Right atrium auricular region (tissue), 2 donors: ENCODE measurements at regions not wholly inside any gene's neighbourhood (a gene's known extent, or its start where the extent isn't known, plus 50 kb on each side); places are given as distances from the start of the nearest gene placed in this dataset.

ENCODE experiments used
- DNase-seq: peaks from one replicate; pipeline ENCODE4 v3.0.0-alpha.2; 2019; ENCODE audit warnings: low spot score
- H3K27ac ChIP-seq, 2 donors: fragments of 200-600 bp; sonication (generic); 1 replicate in 1 of 2; 2 replicates in 1 of 2; pipeline ENCODE4 v1.5.1; 2016 to 2019
- H3K27me3 ChIP-seq, 2 donors: fragments of 200-600 bp; sonication (generic); one replicate each; pipeline versions ENCODE4 v1.5.1 to v1.6.0; 2017 to 2019
- H3K36me3 ChIP-seq: fragments of 200-600 bp; sonication (generic); one replicate; pipeline ENCODE4 v1.5.1; 2016
- H3K4me1 ChIP-seq, 2 donors: fragments of 200-600 bp; sonication (generic); one replicate each; pipeline versions ENCODE4 v1.5.1 to v1.6.0; 2017 to 2019
- H3K4me3 ChIP-seq, 2 donors: fragments of 200-600 bp; sonication (generic); 1 replicate in 1 of 2; 2 replicates in 1 of 2; pipeline ENCODE4 v1.5.1; 2017 to 2019; ENCODE audit warnings: mild to moderate bottlenecking in 1 of 2, moderate library complexity in 1 of 2
- H3K9me3 ChIP-seq, 2 donors: fragments of 200-600 bp; sonication (generic); one replicate each; pipeline ENCODE4 v1.5.1; 2019
- CTCF ChIP-seq, 2 donors: fragments of 200-600 bp; sonication (generic); IDR thresholded peaks; one replicate each; pipeline ENCODE4 v1.5.1; 2019; ENCODE audit warnings: antibody characterized with exemption in 2 of 2

GRCh38 chr18:27652480-27653121, 467.5 kb upstream of the CHST9 start:
- H3K4me3 ChIP-seq, result no peak overlapping the region
- no peak for TF ChIP-seq CTCF (IDR thresholded peaks at IDR 0.05)
- H3K27ac ChIP-seq, result peak overlapping the region in 1 of 2 donors; percentile 58
- no peaks in the 10 kb centered on the region for H3K9me3 ChIP-seq
- no peaks in the 10 kb centered on the region for H3K4me1 ChIP-seq
- no peak for DNase-seq
- H3K27me3 ChIP-seq, result no peaks in the 10 kb centered on the region
- H3K36me3 ChIP-seq, result no peaks in the 10 kb centered on the region

- no peak for TF ChIP-seq CTCF (IDR thresholded peaks at IDR 0.05)
- H3K4me1 ChIP-seq, result no peaks in the 10 kb centered on the region
- no peak for DNase-seq
- no peak overlapping the region for H3K4me3 ChIP-seq
- H3K27me3 ChIP-seq, result no peaks in the 10 kb centered on the region
- H3K9me3 ChIP-seq, result no peaks in the 10 kb centered on the region
- H3K27ac ChIP-seq, result no peak overlapping the region
- no peaks in the 10 kb centered on the region for H3K36me3 ChIP-seq
Measured at GRCh38 chr18:27649621-27650020, 464.5 kb upstream of the CHST9 start.

- Histone ChIP-seq H3K36me3 (no peaks in the 10 kb centered on the region), H3K27me3 (no peaks in the 10 kb centered on the region), H3K27ac (no peak overlapping the region), H3K4me1 (no peaks in the 10 kb centered on the region), H3K4me3 (no peak overlapping the region), H3K9me3 (no peaks in the 10 kb centered on the region)
- DNase-seq, result no peak
- TF ChIP-seq CTCF (IDR thresholded peaks at IDR 0.05), result no peak
Measured at GRCh38 chr18:27645929-27646328, 460.8 kb upstream of the CHST9 start.

GRCh38 chr18:27636576-27637085, 451.5 kb upstream of the CHST9 start:
- no peaks in the 10 kb centered on the region for H3K36me3 ChIP-seq
- no peak overlapping the region for H3K4me3 ChIP-seq
- H3K27me3 ChIP-seq, result no peaks in the 10 kb centered on the region
- no peak for DNase-seq
- no peaks in the 10 kb centered on the region for H3K9me3 ChIP-seq
- no peaks in the 10 kb centered on the region for H3K4me1 ChIP-seq
- TF ChIP-seq CTCF (IDR thresholded peaks at IDR 0.05), result no peak
- no peak overlapping the region for H3K27ac ChIP-seq

GRCh38 chr18:27632706-27633105, 447.6 kb upstream of the CHST9 start:
- no peak for DNase-seq
- H3K4me3 ChIP-seq, result no peak overlapping the region
- no peak overlapping the region for H3K27ac ChIP-seq
- H3K4me1 ChIP-seq, result no peaks in the 10 kb centered on the region
- no peaks in the 10 kb centered on the region for H3K27me3 ChIP-seq
- no peaks in the 10 kb centered on the region for H3K36me3 ChIP-seq
- TF ChIP-seq CTCF (IDR thresholded peaks at IDR 0.05), result no peak
- H3K9me3 ChIP-seq, result no peaks in the 10 kb centered on the region

- no peaks in the 10 kb centered on the region for H3K27me3 ChIP-seq
- DNase-seq, result no peak
- H3K36me3 ChIP-seq, result no peaks in the 10 kb centered on the region
- H3K27ac ChIP-seq, result no peak overlapping the region
- H3K9me3 ChIP-seq, result no peaks in the 10 kb centered on the region
- no peak for TF ChIP-seq CTCF (IDR thresholded peaks at IDR 0.05)
- H3K4me1 ChIP-seq, result no peaks in the 10 kb centered on the region
- H3K4me3 ChIP-seq, result no peak overlapping the region
Measured at GRCh38 chr18:27627927-27628326, 442.8 kb upstream of the CHST9 start.
